OCI-LY7 (cell line): ENCODE measurements at regions not wholly inside any gene's neighbourhood (a gene's known extent, or its start where the extent isn't known, plus 50 kb on each side); places are given as distances from the start of the nearest gene placed in this dataset.

Experiments used
- EZH2phosphoT487 ChIP-seq: fragments of 200-600 bp; sonication (generic); IDR thresholded peaks from 2 replicates; pipeline ENCODE4 v1.6.1; 2018; ENCODE audit warnings: low read depth, borderline replicate concordance, mild to moderate bottlenecking, mixed run types, antibody characterized with exemption, low read length, moderate library complexity, mixed read lengths
- TF ChIP-seq, protein P1 (sequence below): fragments of 200-600 bp; sonication (generic); conservative IDR thresholded peaks from 2 replicates; pipeline ENCODE4 v1.5.1; 2014; ENCODE audit warnings: mild to moderate bottlenecking, antibody characterized with exemption, low read length, moderate library complexity, mixed read lengths

DNA sequence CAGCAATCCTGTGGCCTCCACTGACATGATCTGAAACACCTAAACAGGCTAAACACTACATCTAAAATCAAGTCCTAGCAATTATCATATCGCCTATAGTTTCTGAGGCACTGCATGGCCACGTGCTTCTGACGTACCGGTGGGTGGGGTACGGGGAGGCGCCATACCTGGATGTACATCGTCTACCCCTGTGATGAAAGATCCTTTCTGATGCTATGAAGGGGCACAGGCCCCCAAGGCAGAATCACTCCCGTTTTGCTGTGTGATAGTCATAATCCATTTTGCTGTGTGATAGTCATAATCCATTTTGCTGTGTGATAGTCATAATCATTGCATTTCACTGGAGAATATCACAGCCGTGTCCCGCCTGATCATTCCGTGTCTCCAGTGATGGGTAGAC, 118.7 kb upstream of the SOX1 start:
- TF ChIP-seq, protein P1, sequence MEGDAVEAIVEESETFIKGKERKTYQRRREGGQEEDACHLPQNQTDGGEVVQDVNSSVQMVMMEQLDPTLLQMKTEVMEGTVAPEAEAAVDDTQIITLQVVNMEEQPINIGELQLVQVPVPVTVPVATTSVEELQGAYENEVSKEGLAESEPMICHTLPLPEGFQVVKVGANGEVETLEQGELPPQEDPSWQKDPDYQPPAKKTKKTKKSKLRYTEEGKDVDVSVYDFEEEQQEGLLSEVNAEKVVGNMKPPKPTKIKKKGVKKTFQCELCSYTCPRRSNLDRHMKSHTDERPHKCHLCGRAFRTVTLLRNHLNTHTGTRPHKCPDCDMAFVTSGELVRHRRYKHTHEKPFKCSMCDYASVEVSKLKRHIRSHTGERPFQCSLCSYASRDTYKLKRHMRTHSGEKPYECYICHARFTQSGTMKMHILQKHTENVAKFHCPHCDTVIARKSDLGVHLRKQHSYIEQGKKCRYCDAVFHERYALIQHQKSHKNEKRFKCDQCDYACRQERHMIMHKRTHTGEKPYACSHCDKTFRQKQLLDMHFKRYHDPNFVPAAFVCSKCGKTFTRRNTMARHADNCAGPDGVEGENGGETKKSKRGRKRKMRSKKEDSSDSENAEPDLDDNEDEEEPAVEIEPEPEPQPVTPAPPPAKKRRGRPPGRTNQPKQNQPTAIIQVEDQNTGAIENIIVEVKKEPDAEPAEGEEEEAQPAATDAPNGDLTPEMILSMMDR: no peak
- TF ChIP-seq EZH2phosphoT487: no peak
